OCI-LY3 (cell line): ENCODE measurements at regions not wholly inside any gene's neighbourhood (a gene's known extent, or its start where the extent isn't known, plus 50 kb on each side); places are given as distances from the start of the nearest gene placed in this dataset.

Experiments used
- CTCF ChIP-seq: fragments of 200-600, 300-600 bp; sonication (generic); IDR thresholded peaks from 2 replicates; pipeline ENCODE4 v1.5.1; 2014; ENCODE audit warnings: antibody characterized with exemption, low read length, low read depth
- EZH2phosphoT487 ChIP-seq: fragments of 200-600 bp; shearing (Covaris generic); IDR thresholded peaks from 2 replicates; pipeline ENCODE4 v1.6.1; 2018; ENCODE audit warnings: antibody characterized with exemption, mixed run types, low read depth

- TF ChIP-seq CTCF: no peak
- TF ChIP-seq EZH2phosphoT487: no peak
Measured at GRCh38 chr18:26778054-26778393, 87.5 kb downstream of the AQP4 start.
